ENCODE measurements at regions not wholly inside any gene's neighbourhood (a gene's known extent, or its start where the extent isn't known, plus 50 kb on each side); places are given as distances from the start of the nearest gene placed in this dataset.

- TF ChIP-seq EZH2 (IDR thresholded peaks at IDR 0.05; ENCODE audit: low read depth, unreplicated experiment) (no peak), ZNF331 (CRISPR knock-in tag; IDR thresholded peaks at IDR 0.05; ENCODE audit: low read depth) (no peak)
Measured at GRCh38 chr3:35529337-35529736, 110.0 kb upstream of the ARPP21 start (continued).

GRCh38 chr3:35537265-35537664 lies 102.1 kb upstream of the ARPP21 start:
- Histone ChIP-seq H3K36me3 (ENCODE audit: insufficient read depth) (no peaks in the 10 kb centered on the region), H3K27ac (ENCODE audit: low read depth) (no peak overlapping the region), H2AFZ (no peak overlapping the region), H3K79me2 (replicated peaks; ENCODE audit: insufficient read depth) (no peaks in the 10 kb centered on the region), H3K27me3 (ENCODE audit: insufficient read depth) (no peaks in the 10 kb centered on the region), H3K4me1 (ENCODE audit: insufficient read depth) (no peaks in the 10 kb centered on the region), H3K4me3 (no peak overlapping the region), H3K9me2 (ENCODE audit: insufficient read depth) (no peaks in the 10 kb centered on the region), H4K20me1 (replicated peaks; ENCODE audit: insufficient read depth) (no peaks in the 10 kb centered on the region), H3K4me2 (no peak overlapping the region), H3F3A (replicated peaks; ENCODE audit: low read depth) (no peaks in the 10 kb centered on the region)
- no peaks in the 10 kb centered on the region for H3K9me3 Mint-ChIP-seq
- peaks cover 3% of the 10 kb centered on the region; the same call in 2 of the 3 replicates for H3K4me1 Mint-ChIP-seq
- no peak for DNase-seq (ENCODE audit: low spot score)
- ATAC-seq = no peak
- no peaks in the 10 kb centered on the region for H3K36me3 Mint-ChIP-seq (ENCODE audit: low read depth)
- no peak overlapping the region for H3K27ac Mint-ChIP-seq
- TF ChIP-seq EZH2phosphoT487 (IDR thresholded peaks at IDR 0.05; ENCODE audit: unreplicated experiment) (no peak), ZNF331 (CRISPR knock-in tag; IDR thresholded peaks at IDR 0.05; ENCODE audit: low read depth) (no peak), ZNF114 (CRISPR knock-in tag; IDR thresholded peaks at IDR 0.05) (no peak), STAT1 (IDR thresholded peaks at IDR 0.05; ENCODE audit: unreplicated experiment) (no peak), EZH2 (IDR thresholded peaks at IDR 0.05; ENCODE audit: low read depth, unreplicated experiment) (no peak)
- TF ChIP-seq, protein P1, sequence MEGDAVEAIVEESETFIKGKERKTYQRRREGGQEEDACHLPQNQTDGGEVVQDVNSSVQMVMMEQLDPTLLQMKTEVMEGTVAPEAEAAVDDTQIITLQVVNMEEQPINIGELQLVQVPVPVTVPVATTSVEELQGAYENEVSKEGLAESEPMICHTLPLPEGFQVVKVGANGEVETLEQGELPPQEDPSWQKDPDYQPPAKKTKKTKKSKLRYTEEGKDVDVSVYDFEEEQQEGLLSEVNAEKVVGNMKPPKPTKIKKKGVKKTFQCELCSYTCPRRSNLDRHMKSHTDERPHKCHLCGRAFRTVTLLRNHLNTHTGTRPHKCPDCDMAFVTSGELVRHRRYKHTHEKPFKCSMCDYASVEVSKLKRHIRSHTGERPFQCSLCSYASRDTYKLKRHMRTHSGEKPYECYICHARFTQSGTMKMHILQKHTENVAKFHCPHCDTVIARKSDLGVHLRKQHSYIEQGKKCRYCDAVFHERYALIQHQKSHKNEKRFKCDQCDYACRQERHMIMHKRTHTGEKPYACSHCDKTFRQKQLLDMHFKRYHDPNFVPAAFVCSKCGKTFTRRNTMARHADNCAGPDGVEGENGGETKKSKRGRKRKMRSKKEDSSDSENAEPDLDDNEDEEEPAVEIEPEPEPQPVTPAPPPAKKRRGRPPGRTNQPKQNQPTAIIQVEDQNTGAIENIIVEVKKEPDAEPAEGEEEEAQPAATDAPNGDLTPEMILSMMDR (conservative IDR thresholded peaks at IDR 0.05; ENCODE audit: low read depth in 2 of 2) = no peak
- TF ChIP-seq, protein P2, sequence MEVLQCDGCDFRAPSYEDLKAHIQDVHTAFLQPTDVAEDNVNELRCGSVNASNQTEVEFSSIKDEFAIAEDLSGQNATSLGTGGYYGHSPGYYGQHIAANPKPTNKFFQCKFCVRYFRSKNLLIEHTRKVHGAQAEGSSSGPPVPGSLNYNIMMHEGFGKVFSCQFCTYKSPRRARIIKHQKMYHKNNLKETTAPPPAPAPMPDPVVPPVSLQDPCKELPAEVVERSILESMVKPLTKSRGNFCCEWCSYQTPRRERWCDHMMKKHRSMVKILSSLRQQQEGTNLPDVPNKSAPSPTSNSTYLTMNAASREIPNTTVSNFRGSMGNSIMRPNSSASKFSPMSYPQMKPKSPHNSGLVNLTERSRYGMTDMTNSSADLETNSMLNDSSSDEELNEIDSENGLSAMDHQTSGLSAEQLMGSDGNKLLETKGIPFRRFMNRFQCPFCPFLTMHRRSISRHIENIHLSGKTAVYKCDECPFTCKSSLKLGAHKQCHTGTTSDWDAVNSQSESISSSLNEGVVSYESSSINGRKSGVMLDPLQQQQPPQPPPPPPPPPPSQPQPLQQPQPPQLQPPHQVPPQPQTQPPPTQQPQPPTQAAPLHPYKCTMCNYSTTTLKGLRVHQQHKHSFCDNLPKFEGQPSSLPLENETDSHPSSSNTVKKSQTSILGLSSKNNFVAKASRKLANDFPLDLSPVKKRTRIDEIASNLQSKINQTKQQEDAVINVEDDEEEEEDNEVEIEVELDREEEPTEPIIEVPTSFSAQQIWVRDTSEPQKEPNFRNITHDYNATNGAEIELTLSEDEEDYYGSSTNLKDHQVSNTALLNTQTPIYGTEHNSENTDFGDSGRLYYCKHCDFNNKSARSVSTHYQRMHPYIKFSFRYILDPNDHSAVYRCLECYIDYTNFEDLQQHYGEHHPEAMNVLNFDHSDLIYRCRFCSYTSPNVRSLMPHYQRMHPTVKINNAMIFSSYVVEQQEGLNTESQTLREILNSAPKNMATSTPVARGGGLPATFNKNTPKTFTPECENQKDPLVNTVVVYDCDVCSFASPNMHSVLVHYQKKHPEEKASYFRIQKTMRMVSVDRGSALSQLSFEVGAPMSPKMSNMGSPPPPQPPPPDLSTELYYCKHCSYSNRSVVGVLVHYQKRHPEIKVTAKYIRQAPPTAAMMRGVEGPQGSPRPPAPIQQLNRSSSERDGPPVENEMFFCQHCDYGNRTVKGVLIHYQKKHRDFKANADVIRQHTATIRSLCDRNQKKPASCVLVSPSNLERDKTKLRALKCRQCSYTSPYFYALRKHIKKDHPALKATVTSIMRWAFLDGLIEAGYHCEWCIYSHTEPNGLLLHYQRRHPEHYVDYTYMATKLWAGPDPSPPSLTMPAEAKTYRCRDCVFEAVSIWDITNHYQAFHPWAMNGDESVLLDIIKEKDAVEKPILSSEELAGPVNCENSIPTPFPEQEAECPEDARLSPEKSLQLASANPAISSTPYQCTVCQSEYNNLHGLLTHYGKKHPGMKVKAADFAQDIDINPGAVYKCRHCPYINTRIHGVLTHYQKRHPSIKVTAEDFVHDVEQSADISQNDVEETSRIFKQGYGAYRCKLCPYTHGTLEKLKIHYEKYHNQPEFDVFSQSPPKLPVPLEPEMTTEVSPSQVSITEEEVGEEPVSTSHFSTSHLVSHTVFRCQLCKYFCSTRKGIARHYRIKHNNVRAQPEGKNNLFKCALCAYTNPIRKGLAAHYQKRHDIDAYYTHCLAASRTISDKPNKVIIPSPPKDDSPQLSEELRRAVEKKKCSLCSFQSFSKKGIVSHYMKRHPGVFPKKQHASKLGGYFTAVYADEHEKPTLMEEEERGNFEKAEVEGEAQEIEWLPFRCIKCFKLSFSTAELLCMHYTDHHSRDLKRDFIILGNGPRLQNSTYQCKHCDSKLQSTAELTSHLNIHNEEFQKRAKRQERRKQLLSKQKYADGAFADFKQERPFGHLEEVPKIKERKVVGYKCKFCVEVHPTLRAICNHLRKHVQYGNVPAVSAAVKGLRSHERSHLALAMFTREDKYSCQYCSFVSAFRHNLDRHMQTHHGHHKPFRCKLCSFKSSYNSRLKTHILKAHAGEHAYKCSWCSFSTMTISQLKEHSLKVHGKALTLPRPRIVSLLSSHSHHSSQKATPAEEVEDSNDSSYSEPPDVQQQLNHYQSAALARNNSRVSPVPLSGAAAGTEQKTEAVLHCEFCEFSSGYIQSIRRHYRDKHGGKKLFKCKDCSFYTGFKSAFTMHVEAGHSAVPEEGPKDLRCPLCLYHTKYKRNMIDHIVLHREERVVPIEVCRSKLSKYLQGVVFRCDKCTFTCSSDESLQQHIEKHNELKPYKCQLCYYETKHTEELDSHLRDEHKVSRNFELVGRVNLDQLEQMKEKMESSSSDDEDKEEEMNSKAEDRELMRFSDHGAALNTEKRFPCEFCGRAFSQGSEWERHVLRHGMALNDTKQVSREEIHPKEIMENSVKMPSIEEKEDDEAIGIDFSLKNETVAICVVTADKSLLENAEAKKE (CRISPR knock-in tag; IDR thresholded peaks at IDR 0.05) = no peak
- TF ChIP-seq, protein P3, sequence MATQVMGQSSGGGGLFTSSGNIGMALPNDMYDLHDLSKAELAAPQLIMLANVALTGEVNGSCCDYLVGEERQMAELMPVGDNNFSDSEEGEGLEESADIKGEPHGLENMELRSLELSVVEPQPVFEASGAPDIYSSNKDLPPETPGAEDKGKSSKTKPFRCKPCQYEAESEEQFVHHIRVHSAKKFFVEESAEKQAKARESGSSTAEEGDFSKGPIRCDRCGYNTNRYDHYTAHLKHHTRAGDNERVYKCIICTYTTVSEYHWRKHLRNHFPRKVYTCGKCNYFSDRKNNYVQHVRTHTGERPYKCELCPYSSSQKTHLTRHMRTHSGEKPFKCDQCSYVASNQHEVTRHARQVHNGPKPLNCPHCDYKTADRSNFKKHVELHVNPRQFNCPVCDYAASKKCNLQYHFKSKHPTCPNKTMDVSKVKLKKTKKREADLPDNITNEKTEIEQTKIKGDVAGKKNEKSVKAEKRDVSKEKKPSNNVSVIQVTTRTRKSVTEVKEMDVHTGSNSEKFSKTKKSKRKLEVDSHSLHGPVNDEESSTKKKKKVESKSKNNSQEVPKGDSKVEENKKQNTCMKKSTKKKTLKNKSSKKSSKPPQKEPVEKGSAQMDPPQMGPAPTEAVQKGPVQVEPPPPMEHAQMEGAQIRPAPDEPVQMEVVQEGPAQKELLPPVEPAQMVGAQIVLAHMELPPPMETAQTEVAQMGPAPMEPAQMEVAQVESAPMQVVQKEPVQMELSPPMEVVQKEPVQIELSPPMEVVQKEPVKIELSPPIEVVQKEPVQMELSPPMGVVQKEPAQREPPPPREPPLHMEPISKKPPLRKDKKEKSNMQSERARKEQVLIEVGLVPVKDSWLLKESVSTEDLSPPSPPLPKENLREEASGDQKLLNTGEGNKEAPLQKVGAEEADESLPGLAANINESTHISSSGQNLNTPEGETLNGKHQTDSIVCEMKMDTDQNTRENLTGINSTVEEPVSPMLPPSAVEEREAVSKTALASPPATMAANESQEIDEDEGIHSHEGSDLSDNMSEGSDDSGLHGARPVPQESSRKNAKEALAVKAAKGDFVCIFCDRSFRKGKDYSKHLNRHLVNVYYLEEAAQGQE (IDR thresholded peaks at IDR 0.05; ENCODE audit: unreplicated experiment) = no peak
- H3K4me3 Mint-ChIP-seq = no peak overlapping the region
- no peaks in the 10 kb centered on the region for H3K27me3 Mint-ChIP-seq (ENCODE audit: insufficient read depth, low read depth, poor library complexity)

Measured in GM23338 (cell line).